HK-2 (cell line): ENCODE measurements at regions not wholly inside any gene's neighbourhood (a gene's known extent, or its start where the extent isn't known, plus 50 kb on each side); places are given as distances from the start of the nearest gene placed in this dataset.

Source experiments
- DNase-seq: peaks from one replicate; pipeline ENCODE4 v3.0.0-alpha.2; 2018; ENCODE audit not compliant: unreplicated experiment

- DNase-seq = no peak
Observed at GRCh38 chr4:44817930-44818329, 91.6 kb upstream of the GNPDA2 start.

DNA sequence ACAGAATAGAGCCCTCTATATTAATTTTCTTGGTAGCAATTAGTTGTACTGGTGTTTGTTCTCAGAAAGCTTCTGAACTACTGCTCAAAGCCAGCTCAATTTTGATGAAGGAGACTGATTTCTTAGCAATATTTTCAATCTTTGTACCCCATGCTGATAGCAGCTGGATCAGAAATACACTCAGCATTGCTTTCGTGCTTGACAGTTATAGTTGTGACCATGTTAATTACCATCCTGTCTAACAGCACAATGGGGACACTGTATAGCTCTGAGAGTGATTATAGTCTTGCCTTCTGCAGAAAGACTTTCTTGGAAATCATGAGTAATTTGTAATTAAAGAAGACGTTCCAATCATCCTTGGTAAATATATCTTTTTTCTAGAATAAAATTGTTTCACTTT is 79.7 kb upstream of the GNPDA2 start:
- DNase-seq = no peak

DNA sequence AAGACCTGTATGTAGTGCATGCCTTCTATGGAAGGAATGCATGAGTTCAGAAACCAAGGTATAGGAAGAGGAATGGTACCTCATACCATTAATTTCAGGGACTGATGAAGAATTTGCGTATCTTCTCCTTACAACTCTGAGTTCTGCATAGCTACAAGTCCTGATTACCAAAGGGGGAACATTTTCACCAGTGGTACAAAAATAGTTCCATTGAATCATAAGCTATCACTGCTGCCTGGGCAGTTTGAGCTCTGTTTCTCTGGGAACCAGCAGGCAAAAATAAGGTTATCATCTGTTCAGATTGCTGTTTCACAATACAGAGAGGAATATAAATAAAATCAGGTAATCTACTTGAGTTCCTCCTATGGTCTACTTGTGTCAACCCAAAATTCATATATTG is 77.9 kb upstream of the GNPDA2 start:
- no peak for DNase-seq

- DNase-seq = no peak
Observed at GRCh38 chr4:44801384-44801783, 75.0 kb upstream of the GNPDA2 start.

- no peak for DNase-seq
Observed at GRCh38 chr4:44791831-44792230, 65.5 kb upstream of the GNPDA2 start.

DNA sequence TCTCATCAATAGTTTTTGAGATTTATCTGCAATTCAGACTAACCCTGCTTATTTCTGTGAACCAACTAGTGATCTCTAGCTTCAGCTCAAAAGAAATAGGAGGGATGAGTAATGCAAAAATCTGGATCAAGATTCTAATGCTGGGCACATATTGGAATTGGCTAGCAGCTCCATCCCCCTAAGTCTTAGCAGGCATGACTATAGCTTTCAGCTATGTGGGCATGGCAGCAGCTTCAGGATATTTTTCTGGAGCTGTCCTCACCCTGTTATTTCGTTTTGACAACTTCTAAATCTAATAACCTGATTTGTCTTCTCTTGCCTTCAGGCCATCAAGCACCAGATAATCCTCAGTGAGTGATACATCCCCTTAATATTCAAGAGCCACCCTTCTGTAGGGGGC is 50.8 kb upstream of the GNPDA2 start:
- no peak for DNase-seq
